ENCODE measurements at regions not wholly inside any gene's neighbourhood (a gene's known extent, or its start where the extent isn't known, plus 50 kb on each side); places are given as distances from the start of the nearest gene placed in this dataset.
A peak's percentile ranks its signal among the peaks of the same experiment; 100 is the strongest.

- intact Hi-C loops (cut with DNase I): no loop called here
- no peak for DNase-seq
Measured at GRCh38 chr5:159610966-159611579, 280.8 kb upstream of the IL12B start.

- intact Hi-C loops (cut with DNase I): no loop called here
- peak in 5 of 42 donors; percentile 9 to 42 (median 15) for DNase-seq
Measured at GRCh38 chr5:159616952-159617351, 286.7 kb upstream of the IL12B start.

GRCh38 chr5:159619826-159620225, 289.5 kb upstream of the IL12B start:
- DNase-seq: no peak
- intact Hi-C loops (cut with DNase I): no loop called here

- intact Hi-C loops (cut with DNase I): no loop called here
- DNase-seq: no peak
Measured at GRCh38 chr5:159620853-159621540, 290.7 kb upstream of the IL12B start.

- intact Hi-C loops (cut with DNase I): no loop called here
- DNase-seq: no peak
Measured at GRCh38 chr5:159628703-159629102, 287.6 kb upstream of the ADRA1B start.

- intact Hi-C loops (cut with DNase I): no loop called here
- no peak for DNase-seq
Measured at GRCh38 chr5:159629158-159629557, 287.1 kb upstream of the ADRA1B start.

- DNase-seq: no peak
- intact Hi-C loops (cut with DNase I): no loop called here
Measured at GRCh38 chr5:159630545-159630944, 285.7 kb upstream of the ADRA1B start.

- DNase-seq: no peak
- intact Hi-C loops (cut with DNase I): no loop called here
Measured at GRCh38 chr5:159631001-159631400, 285.3 kb upstream of the ADRA1B start.

- no peak for DNase-seq
- intact Hi-C loops (cut with DNase I): no loop called here
Measured at GRCh38 chr5:159632866-159633265, 283.4 kb upstream of the ADRA1B start.

- no peak for DNase-seq
- intact Hi-C loops (cut with DNase I): no loop called here
Measured at GRCh38 chr5:159638481-159638880, 277.8 kb upstream of the ADRA1B start.

GRCh38 chr5:159638954-159639559, 277.2 kb upstream of the ADRA1B start:
- DNase-seq: no peak
- intact Hi-C loops (cut with DNase I): no loop called here

GRCh38 chr5:159639590-159639989, 276.7 kb upstream of the ADRA1B start:
- intact Hi-C loops (cut with DNase I): no loop called here
- DNase-seq: no peak

- intact Hi-C loops (cut with DNase I): no loop called here
Measured at GRCh38 chr5:159640446-159640845, 275.8 kb upstream of the ADRA1B start.

GRCh38 chr5:159640921-159641320, 275.4 kb upstream of the ADRA1B start:
- DNase-seq: no peak
- intact Hi-C loops (cut with DNase I): no loop called here

More at GRCh38 chr5:159640446-159640845, 275.8 kb upstream of the ADRA1B start:
- DNase-seq: no peak

- intact Hi-C loops (cut with DNase I): no loop called here
Measured at GRCh38 chr5:159641371-159642039, 274.8 kb upstream of the ADRA1B start.

GRCh38 chr5:159642379-159642778, 273.9 kb upstream of the ADRA1B start:
- intact Hi-C loops (cut with DNase I): no loop called here

More at GRCh38 chr5:159641371-159642039, 274.8 kb upstream of the ADRA1B start:
- no peak for DNase-seq

GRCh38 chr5:159644053-159644452, 272.2 kb upstream of the ADRA1B start:
- DNase-seq: no peak
- intact Hi-C loops (cut with DNase I): no loop called here

More at GRCh38 chr5:159642379-159642778, 273.9 kb upstream of the ADRA1B start:
- DNase-seq: no peak

GRCh38 chr5:159645179-159645846, 271.0 kb upstream of the ADRA1B start:
- intact Hi-C loops (cut with DNase I): no loop called here
- DNase-seq: no peak

GRCh38 chr5:159650803-159651202, 265.5 kb upstream of the ADRA1B start:
- intact Hi-C loops (cut with DNase I): no loop called here

More at GRCh38 chr5:159650803-159651202, 265.5 kb upstream of the ADRA1B start:
- no peak for DNase-seq
